Calu3 (cell line): ENCODE measurements at regions not wholly inside any gene's neighbourhood (a gene's known extent, or its start where the extent isn't known, plus 50 kb on each side); places are given as distances from the start of the nearest gene placed in this dataset.

Source experiments
- BruUV-seq: library from RNA; stranded (reverse); fragments of 400-500 nt; replicated peaks from 2 replicates; lab custom pipeline; 2021; lab: Mats Ljungman, UMichigan
- CTCF ChIA-PET: fragments of 300-600 bp; sonication (Branson Sonifier 250); formaldehyde crosslinking; loops from one replicate; lab custom pipeline; 2022; ENCODE audit warnings: antibody characterized with exemption; lab: Charles Lee
- DNase-seq: peaks from one replicate; pipeline ENCODE4 v3.0.0; 2022
- H3K27ac Mint-ChIP-seq: one replicate; pipeline ENCODE4 v1.8.0; 2022; ENCODE audit warnings: mixed read lengths; ENCODE audit not compliant: unreplicated experiment
- H3K27me3 Mint-ChIP-seq: one replicate; pipeline ENCODE4 v1.8.0; 2022; ENCODE audit warnings: mixed read lengths; ENCODE audit not compliant: unreplicated experiment
- H3K36me3 Mint-ChIP-seq: one replicate; pipeline ENCODE4 v1.8.0; 2022; ENCODE audit warnings: mild to moderate bottlenecking, moderate library complexity, mixed read lengths; ENCODE audit not compliant: insufficient read depth, unreplicated experiment
- H3K4me1 Mint-ChIP-seq: one replicate; pipeline ENCODE4 v1.8.0; 2022; ENCODE audit warnings: mild to moderate bottlenecking, low read depth, mixed read lengths; ENCODE audit not compliant: unreplicated experiment
- H3K4me3 Mint-ChIP-seq: one replicate; pipeline ENCODE4 v1.8.0; 2022; ENCODE audit warnings: mild to moderate bottlenecking, low read depth, moderate library complexity, mixed read lengths; ENCODE audit not compliant: unreplicated experiment
- H3K9me3 Mint-ChIP-seq: one replicate; pipeline ENCODE4 v1.8.0; 2022; ENCODE audit warnings: low read depth, mixed read lengths; ENCODE audit not compliant: unreplicated experiment
- CTCF ChIP-seq: fragments of 200-600 bp; IDR thresholded peaks from one replicate; pipeline ENCODE4 v1.8.0; 2022; ENCODE audit warnings: antibody characterized with exemption; ENCODE audit not compliant: unreplicated experiment
- intact Hi-C: fragments of 100-400 bp; cut with micrococcal nuclease; formaldehyde crosslinking; loops from one replicate; pipeline ENCODE4 v1.10.0; 2022; ENCODE audit not compliant: unreplicated experiment

GRCh38 chr12:91786499-91787272 lies 359.0 kb downstream of the BTG1 start:
- Mint-ChIP-seq H3K27me3 (no peaks in the 10 kb centered on the region), H3K4me3 (no peak overlapping the region), H3K9me3 (no peaks in the 10 kb centered on the region), H3K27ac (no peak overlapping the region), H3K36me3 (no peaks in the 10 kb centered on the region), H3K4me1 (no peaks in the 10 kb centered on the region)
- CTCF ChIA-PET = no interaction called here
- no peak for TF ChIP-seq CTCF
- BruUV-seq = no TSS peak
- no peak for DNase-seq
- intact Hi-C loops = no loop called here

- H3K9me3 Mint-ChIP-seq = no peaks in the 10 kb centered on the region
- H3K27me3 Mint-ChIP-seq = no peaks in the 10 kb centered on the region
- intact Hi-C loops = no loop called here
- H3K4me1 Mint-ChIP-seq = no peaks in the 10 kb centered on the region
- CTCF ChIA-PET = interaction anchor here (0.6 kb wide), 1 partner anchor 1080 kb away, joined by 9 read pairs; no protein-coding TSS in a partner anchor
- no peak overlapping the region for H3K4me3 Mint-ChIP-seq
- DNase-seq = no peak
- TF ChIP-seq CTCF = no peak
- BruUV-seq = no TSS peak
- no peaks in the 10 kb centered on the region for H3K36me3 Mint-ChIP-seq
- no peak overlapping the region for H3K27ac Mint-ChIP-seq
Measured at GRCh38 chr12:91785655-91786498, 359.8 kb downstream of the BTG1 start.

- Mint-ChIP-seq H3K4me3 (no peak overlapping the region), H3K36me3 (no peaks in the 10 kb centered on the region), H3K9me3 (no peaks in the 10 kb centered on the region), H3K27ac (no peak overlapping the region), H3K4me1 (peaks cover 12% of the 10 kb centered on the region), H3K27me3 (no peaks in the 10 kb centered on the region)
- TF ChIP-seq CTCF = no peak
- no peak for DNase-seq
- no TSS peak for BruUV-seq
- intact Hi-C loops = no loop called here
- CTCF ChIA-PET = no interaction called here
Measured at GRCh38 chr12:91781114-91781513, 364.5 kb downstream of the BTG1 start.

GRCh38 chr12:91778938-91779400 lies 366.7 kb downstream of the BTG1 start:
- H3K9me3 Mint-ChIP-seq = no peaks in the 10 kb centered on the region
- peak overlapping the region; percentile 6 for H3K4me3 Mint-ChIP-seq
- no peak for TF ChIP-seq CTCF
- CTCF ChIA-PET = interaction anchor here (0.6 to 1.2 kb wide), 5 partner anchors 37 to 397 kb away, joined by 3 to 5 read pairs (median 3); partner anchors contain the start of gene BTG1
- peaks cover 12% of the 10 kb centered on the region for H3K4me1 Mint-ChIP-seq
- peak; percentile 56 for DNase-seq
- intact Hi-C loops = no loop called here
- H3K27me3 Mint-ChIP-seq = no peaks in the 10 kb centered on the region
- H3K27ac Mint-ChIP-seq = peak overlapping the region; percentile 19
- no peaks in the 10 kb centered on the region for H3K36me3 Mint-ChIP-seq
- no TSS peak for BruUV-seq
